DND-41 (cell line): ENCODE measurements at regions not wholly inside any gene's neighbourhood (a gene's known extent, or its start where the extent isn't known, plus 50 kb on each side); places are given as distances from the start of the nearest gene placed in this dataset.

Source experiments
- ATAC-seq: fragments of 200-7000 bp; cut with Tn5 transposase; 3 replicates; pipeline ENCODE4 v1.9.1; 2021; ENCODE audit warnings: low read depth; ENCODE audit not compliant: insufficient read depth
- DNase-seq: peaks from one replicate; pipeline ENCODE4 v3.0.0-alpha.2; 2020
- H2AFZ ChIP-seq: 2 replicates; pipeline ENCODE4 v1.6.0; 2012; ENCODE audit warnings: low read depth, low read length
- H3K27ac ChIP-seq: 2 replicates; pipeline ENCODE4 v1.5.1; 2012; ENCODE audit warnings: low read length, inconsistent platforms
- H3K27me3 ChIP-seq: fragments of 200-600 bp; sonication (generic); 2 replicates; pipeline ENCODE4 v1.6.0; 2012; ENCODE audit warnings: low read length, mild to moderate bottlenecking, inconsistent platforms; ENCODE audit not compliant: insufficient read depth, poor library complexity
- H3K36me3 ChIP-seq: 2 replicates; pipeline ENCODE4 v1.5.1; 2012; ENCODE audit warnings: low read length, inconsistent platforms; ENCODE audit not compliant: insufficient read depth
- H3K4me1 ChIP-seq: 2 replicates; pipeline ENCODE4 v1.5.1; 2012; ENCODE audit warnings: mild to moderate bottlenecking, low read length; ENCODE audit not compliant: insufficient read depth
- H3K4me2 ChIP-seq: 2 replicates; pipeline ENCODE4 v1.6.0; 2012; ENCODE audit warnings: mild to moderate bottlenecking, moderate library complexity, low read length, inconsistent platforms; ENCODE audit not compliant: insufficient read depth
- H3K4me3 ChIP-seq, 2 experiments: fragments of 200-600 bp in 1 of 2; shearing (Covaris generic) in 1 of 2; 2 replicates each; pipeline ENCODE4 v1.5.1; 2012 to 2016; ENCODE audit warnings: inconsistent platforms in 2 of 2, low read length in 2 of 2, mild to moderate bottlenecking in 2 of 2, low read depth in 1 of 2, moderate library complexity in 1 of 2
- H3K79me2 ChIP-seq: 2 replicates; pipeline ENCODE4 v1.6.0; 2012; ENCODE audit warnings: low read length, inconsistent platforms; ENCODE audit not compliant: insufficient read depth
- H3K9ac ChIP-seq: 2 replicates; pipeline ENCODE4 v1.6.0; 2012; ENCODE audit warnings: low read depth, mild to moderate bottlenecking, inconsistent platforms, low read length, moderate library complexity
- H3K9me3 ChIP-seq: 2 replicates; pipeline ENCODE4 v1.5.1; 2012; ENCODE audit warnings: low read length, moderate library complexity, mild to moderate bottlenecking, inconsistent platforms; ENCODE audit not compliant: insufficient read depth, severe bottlenecking
- H4K20me1 ChIP-seq: 2 replicates; pipeline ENCODE4 v1.6.0; 2012; ENCODE audit warnings: low read length; ENCODE audit not compliant: insufficient read depth
- EZH2 ChIP-seq: IDR thresholded peaks from 3 replicates; pipeline ENCODE4 v1.6.1; 2012; ENCODE audit warnings: borderline replicate concordance, low read depth, mild to moderate bottlenecking, moderate library complexity, low read length, inconsistent platforms; ENCODE audit not compliant: severe bottlenecking
- TF ChIP-seq, protein P1 (sequence below): IDR thresholded peaks from 2 replicates; pipeline ENCODE4 v1.5.1; 2012; ENCODE audit warnings: borderline replicate concordance, low read length, moderate library complexity, mild to moderate bottlenecking; ENCODE audit not compliant: poor library complexity, severe bottlenecking; ENCODE audit errors: extremely low read depth

DNA sequence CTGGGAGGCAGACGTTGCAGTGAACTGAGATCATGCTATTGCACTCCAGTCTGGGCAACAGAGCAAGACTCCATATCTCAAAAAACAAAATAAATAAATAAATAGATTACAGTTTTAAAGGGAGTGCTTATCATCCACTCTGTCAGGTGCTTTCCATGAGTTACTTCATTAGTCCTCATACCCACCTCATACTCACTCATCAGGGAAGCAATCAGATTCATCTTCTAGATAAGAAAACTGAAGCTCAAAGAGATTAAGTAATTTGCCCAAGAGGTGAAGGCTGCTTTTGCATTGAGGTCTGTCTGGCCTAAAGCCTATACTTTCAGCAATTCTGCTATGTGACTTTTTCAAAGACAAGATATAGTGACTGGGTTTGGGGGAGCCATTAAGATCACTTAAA, 101.0 kb downstream of the RASSF10 start:
- ATAC-seq (no peak), DNase-seq (no peak)
- Histone ChIP-seq H3K4me2 (no peak overlapping the region), H3K9me3 (peaks cover 8% of the 10 kb centered on the region), H3K79me2 (no peaks in the 10 kb centered on the region), H3K4me3 (no peak overlapping the region), H3K36me3 (no peaks in the 10 kb centered on the region), H3K27ac (no peak overlapping the region), H4K20me1 (no peaks in the 10 kb centered on the region), H3K4me1 (no peaks in the 10 kb centered on the region), H3K9ac (no peak overlapping the region), H2AFZ (no peak overlapping the region), H3K27me3 (peaks cover 2% of the 10 kb centered on the region)
- TF ChIP-seq EZH2 = no peak
- TF ChIP-seq, protein P1, sequence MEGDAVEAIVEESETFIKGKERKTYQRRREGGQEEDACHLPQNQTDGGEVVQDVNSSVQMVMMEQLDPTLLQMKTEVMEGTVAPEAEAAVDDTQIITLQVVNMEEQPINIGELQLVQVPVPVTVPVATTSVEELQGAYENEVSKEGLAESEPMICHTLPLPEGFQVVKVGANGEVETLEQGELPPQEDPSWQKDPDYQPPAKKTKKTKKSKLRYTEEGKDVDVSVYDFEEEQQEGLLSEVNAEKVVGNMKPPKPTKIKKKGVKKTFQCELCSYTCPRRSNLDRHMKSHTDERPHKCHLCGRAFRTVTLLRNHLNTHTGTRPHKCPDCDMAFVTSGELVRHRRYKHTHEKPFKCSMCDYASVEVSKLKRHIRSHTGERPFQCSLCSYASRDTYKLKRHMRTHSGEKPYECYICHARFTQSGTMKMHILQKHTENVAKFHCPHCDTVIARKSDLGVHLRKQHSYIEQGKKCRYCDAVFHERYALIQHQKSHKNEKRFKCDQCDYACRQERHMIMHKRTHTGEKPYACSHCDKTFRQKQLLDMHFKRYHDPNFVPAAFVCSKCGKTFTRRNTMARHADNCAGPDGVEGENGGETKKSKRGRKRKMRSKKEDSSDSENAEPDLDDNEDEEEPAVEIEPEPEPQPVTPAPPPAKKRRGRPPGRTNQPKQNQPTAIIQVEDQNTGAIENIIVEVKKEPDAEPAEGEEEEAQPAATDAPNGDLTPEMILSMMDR = no peak

DNA sequence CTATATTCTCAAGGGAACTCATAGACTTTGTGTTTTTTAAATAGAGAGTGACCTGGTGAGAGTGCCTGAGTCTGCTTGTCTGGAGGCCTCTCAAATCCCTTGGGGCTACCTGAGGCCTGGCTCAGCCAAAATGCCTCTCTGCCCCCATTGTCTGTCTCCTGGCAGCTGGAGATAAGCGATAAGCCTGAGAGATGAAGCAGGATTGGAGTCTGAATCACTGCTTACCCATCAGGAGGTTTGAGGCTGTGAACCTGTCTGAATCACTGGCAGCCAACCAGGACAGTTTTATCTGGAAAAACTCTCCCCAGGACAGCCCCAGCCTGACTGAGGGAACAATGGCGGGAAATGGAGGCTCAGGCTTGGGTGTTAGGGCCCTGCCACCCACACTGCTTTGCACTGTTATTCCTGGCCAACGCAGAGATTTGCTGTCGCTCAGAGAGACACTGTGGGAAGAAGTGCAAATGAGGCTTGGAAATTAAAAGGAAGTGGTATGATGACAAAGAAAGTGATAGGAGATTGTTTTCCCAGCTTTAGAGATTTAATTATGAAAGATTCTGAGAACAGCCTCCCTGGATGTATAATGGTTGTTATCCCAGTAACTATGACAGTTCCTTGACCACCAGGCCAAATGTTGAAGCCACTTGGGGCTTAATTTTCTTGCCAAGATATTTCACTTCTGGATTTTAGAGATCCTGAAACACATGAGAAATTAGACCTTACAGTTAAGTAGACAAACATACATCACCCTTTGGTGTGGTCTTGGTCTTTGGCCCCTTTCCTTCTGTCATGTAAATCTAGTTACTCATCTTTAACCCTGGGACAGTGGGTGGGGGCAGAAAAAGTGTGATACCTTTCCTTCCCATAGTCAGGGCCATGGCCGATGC, 102.1 kb downstream of the RASSF10 start:
- no peak overlapping the region for H3K4me2 ChIP-seq
- H4K20me1 ChIP-seq = no peaks in the 10 kb centered on the region
- peaks cover 8% of the 10 kb centered on the region for H3K9me3 ChIP-seq
- H3K36me3 ChIP-seq = no peaks in the 10 kb centered on the region
- H3K9ac ChIP-seq = no peak overlapping the region
- no peak for TF ChIP-seq EZH2
- TF ChIP-seq, protein P1 = no peak
- no peaks in the 10 kb centered on the region for H3K79me2 ChIP-seq
- ATAC-seq = no peak
- no peak overlapping the region for H3K27ac ChIP-seq
- no peak for DNase-seq
- peaks cover 2% of the 10 kb centered on the region for H3K27me3 ChIP-seq
- H3K4me3 ChIP-seq = no peak overlapping the region
- H2AFZ ChIP-seq = no peak overlapping the region
- H3K4me1 ChIP-seq = no peaks in the 10 kb centered on the region

DNA sequence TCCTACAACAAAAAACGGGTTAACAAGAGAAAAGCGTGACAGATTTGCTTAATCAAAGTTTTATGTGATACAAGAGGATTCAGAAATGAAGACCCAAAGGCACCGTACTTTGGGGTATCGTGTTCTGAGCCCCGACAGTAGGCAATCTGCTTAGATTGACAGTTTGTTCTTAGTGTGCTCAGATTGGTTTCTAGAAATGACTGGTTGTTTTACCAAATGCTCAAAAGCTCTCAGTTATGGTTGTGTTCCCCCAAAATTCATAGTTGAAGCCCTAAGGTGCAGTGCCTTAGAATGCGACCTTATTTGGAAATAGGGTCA, 102.7 kb downstream of the RASSF10 start:
- Histone ChIP-seq H3K79me2 (no peaks in the 10 kb centered on the region), H3K36me3 (no peaks in the 10 kb centered on the region), H3K4me1 (no peaks in the 10 kb centered on the region), H3K4me2 (no peak overlapping the region), H3K27ac (no peak overlapping the region), H4K20me1 (no peaks in the 10 kb centered on the region), H2AFZ (no peak overlapping the region), H3K4me3 (no peak overlapping the region), H3K9ac (no peak overlapping the region), H3K27me3 (peaks cover 2% of the 10 kb centered on the region), H3K9me3 (peaks cover 8% of the 10 kb centered on the region)
- TF ChIP-seq, protein P1 = no peak
- no peak for TF ChIP-seq EZH2
- DNase-seq (no peak), ATAC-seq (no peak)
